Ishikawa (cell line): ENCODE measurements at regions not wholly inside any gene's neighbourhood (a gene's known extent, or its start where the extent isn't known, plus 50 kb on each side); places are given as distances from the start of the nearest gene placed in this dataset.

ENCODE experiments used
- CEBPB ChIP-seq: IDR thresholded peaks from 2 replicates; pipeline ENCODE4 v1.6.1; 2012
- CREB1 ChIP-seq: IDR thresholded peaks from 2 replicates; pipeline ENCODE4 v1.6.1; 2012; ENCODE audit warnings: low read depth
- EGR1 ChIP-seq: IDR thresholded peaks from 2 replicates; pipeline ENCODE4 v1.6.1; 2012
- EP300 ChIP-seq: IDR thresholded peaks from 2 replicates; pipeline ENCODE4 v1.6.1; 2012; ENCODE audit warnings: borderline replicate concordance
- FOXM1 ChIP-seq: IDR thresholded peaks from 2 replicates; pipeline ENCODE4 v1.6.1; 2012; ENCODE audit warnings: low read depth, borderline replicate concordance
- NFIC ChIP-seq: IDR thresholded peaks from 2 replicates; pipeline ENCODE4 v1.6.1; 2012
- RAD21 ChIP-seq: IDR thresholded peaks from 2 replicates; pipeline ENCODE4 v1.6.1; 2012; ENCODE audit warnings: low read depth
- REST ChIP-seq: IDR thresholded peaks from 2 replicates; pipeline ENCODE4 v1.6.1; 2012; ENCODE audit warnings: low read depth, mild to moderate bottlenecking
- TAF1 ChIP-seq: IDR thresholded peaks from 2 replicates; pipeline ENCODE4 v1.6.1; 2012; ENCODE audit warnings: low read depth, mild to moderate bottlenecking
- TCF12 ChIP-seq: IDR thresholded peaks from 2 replicates; pipeline ENCODE4 v1.6.1; 2012; ENCODE audit warnings: low read depth
- TEAD4 ChIP-seq: IDR thresholded peaks from 2 replicates; pipeline ENCODE4 v1.6.1; 2012
- YY1 ChIP-seq: IDR thresholded peaks from 2 replicates; pipeline ENCODE4 v1.6.1; 2012; ENCODE audit warnings: low read depth
- ZBTB7A ChIP-seq: IDR thresholded peaks from 2 replicates; pipeline ENCODE4 v1.6.1; 2012; ENCODE audit warnings: low read depth
- TF ChIP-seq, protein P1 (sequence below): IDR thresholded peaks from 2 replicates; pipeline ENCODE4 v1.6.1; 2012
- TF ChIP-seq, protein P2 (sequence below): IDR thresholded peaks from 2 replicates; pipeline ENCODE4 v1.6.1; 2012

DNA sequence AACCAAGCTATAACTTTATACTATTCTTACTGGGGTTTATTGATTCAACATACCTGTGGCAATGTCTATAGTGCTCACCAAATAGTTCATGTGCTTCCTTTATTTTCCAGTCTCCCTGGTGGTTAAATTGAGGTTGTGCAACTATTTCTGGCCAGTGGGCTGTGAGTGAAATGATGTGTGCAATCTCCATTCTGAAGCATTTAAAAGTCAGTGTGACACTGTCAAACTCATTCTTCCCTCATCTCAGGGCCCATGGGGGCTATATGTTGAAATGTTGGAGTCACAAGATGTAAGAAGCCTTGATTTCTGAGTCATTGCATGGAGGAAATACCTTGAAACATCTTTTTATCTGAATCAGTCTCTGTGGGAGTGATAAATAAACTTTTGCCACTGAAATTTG lies 414.3 kb upstream of the RPS6KA3 start:
- no peak for TF ChIP-seq EP300
- no peak for TF ChIP-seq TEAD4
- TF ChIP-seq, protein P1, sequence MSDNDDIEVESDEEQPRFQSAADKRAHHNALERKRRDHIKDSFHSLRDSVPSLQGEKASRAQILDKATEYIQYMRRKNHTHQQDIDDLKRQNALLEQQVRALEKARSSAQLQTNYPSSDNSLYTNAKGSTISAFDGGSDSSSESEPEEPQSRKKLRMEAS = no peak
- no peak for TF ChIP-seq RAD21
- no peak for TF ChIP-seq CREB1
- TF ChIP-seq FOXM1 = no peak
- no peak for TF ChIP-seq EGR1
- no peak for TF ChIP-seq YY1
- TF ChIP-seq, protein P2, sequence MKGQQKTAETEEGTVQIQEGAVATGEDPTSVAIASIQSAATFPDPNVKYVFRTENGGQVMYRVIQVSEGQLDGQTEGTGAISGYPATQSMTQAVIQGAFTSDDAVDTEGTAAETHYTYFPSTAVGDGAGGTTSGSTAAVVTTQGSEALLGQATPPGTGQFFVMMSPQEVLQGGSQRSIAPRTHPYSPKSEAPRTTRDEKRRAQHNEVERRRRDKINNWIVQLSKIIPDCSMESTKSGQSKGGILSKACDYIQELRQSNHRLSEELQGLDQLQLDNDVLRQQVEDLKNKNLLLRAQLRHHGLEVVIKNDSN = no peak
- TF ChIP-seq TAF1 = no peak
- no peak for TF ChIP-seq TCF12
- TF ChIP-seq REST = no peak
- no peak for TF ChIP-seq CEBPB
- no peak for TF ChIP-seq NFIC
- TF ChIP-seq ZBTB7A = no peak

DNA sequence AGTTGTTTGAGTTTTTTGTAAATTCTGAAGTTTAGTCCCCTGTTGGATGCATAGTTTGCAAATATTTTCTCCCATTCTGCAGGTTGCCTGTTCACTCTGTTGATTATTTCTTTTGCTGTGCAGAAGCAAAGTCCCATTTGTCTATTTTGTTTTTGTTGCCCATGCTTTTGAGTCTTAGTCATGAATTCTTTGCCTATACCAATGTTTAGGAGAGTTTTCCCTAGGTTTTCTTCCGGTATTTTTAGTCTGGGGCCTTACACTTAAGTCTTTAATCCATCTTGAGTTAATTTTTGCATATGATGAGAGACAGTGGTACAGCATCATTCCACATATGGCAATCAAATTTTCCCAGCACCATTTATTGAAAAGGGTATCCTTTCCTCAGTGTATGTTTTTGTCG lies 405.8 kb upstream of the RPS6KA3 start:
- TF ChIP-seq FOXM1 = no peak
- no peak for TF ChIP-seq RAD21
- TF ChIP-seq ZBTB7A = no peak
- no peak for TF ChIP-seq REST
- TF ChIP-seq TAF1 = no peak
- TF ChIP-seq TEAD4 = no peak
- TF ChIP-seq EP300 = no peak
- TF ChIP-seq, protein P2 = no peak
- TF ChIP-seq YY1 = no peak
- no peak for TF ChIP-seq CREB1
- TF ChIP-seq TCF12 = no peak
- TF ChIP-seq EGR1 = no peak
- TF ChIP-seq, protein P1 = no peak
- no peak for TF ChIP-seq CEBPB

- TF ChIP-seq, protein P2 = no peak
- TF ChIP-seq TEAD4 (no peak), CEBPB (no peak), TAF1 (no peak), YY1 (no peak), ZBTB7A (no peak), CREB1 (no peak), TCF12 (no peak), NFIC (no peak), REST (no peak), EP300 (no peak), RAD21 (no peak), EGR1 (no peak), FOXM1 (no peak)
- TF ChIP-seq, protein P1 = no peak
Measured at GRCh38 chrX:20670611-20671010, 403.9 kb upstream of the RPS6KA3 start.

DNA sequence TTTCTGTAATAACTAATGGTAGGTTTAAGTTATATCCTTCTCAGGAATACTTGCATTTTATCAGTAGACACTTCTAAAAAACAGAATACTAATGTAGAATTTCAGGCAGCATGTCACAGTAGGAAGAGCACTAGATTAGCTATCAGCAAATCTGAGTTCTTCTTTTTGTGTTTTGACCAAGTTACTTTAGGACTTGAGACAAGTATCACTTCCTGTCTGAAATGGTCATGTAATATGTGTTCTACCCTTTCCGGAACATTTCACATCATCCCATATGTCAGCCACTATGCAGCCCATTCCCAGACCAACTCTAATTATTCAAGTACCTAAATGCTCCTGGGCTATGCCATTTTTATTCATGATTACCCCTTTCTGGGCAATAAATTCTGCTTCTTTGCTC lies 401.8 kb upstream of the RPS6KA3 start:
- TF ChIP-seq REST = no peak
- no peak for TF ChIP-seq RAD21
